T-helper 2 cell (primary cell): ENCODE measurements at regions not wholly inside any gene's neighbourhood (a gene's known extent, or its start where the extent isn't known, plus 50 kb on each side); places are given as distances from the start of the nearest gene placed in this dataset.

Experiments
- DNase-seq, 5 experiments: peaks; one replicate each; pipeline versions ENCODE4 v3.0.0 to v3.0.0-alpha.2; 2012 to 2022

GRCh38 chr12:78599366-78599765, 265.2 kb upstream of the SYT1 start:
- no peak for DNase-seq

DNA sequence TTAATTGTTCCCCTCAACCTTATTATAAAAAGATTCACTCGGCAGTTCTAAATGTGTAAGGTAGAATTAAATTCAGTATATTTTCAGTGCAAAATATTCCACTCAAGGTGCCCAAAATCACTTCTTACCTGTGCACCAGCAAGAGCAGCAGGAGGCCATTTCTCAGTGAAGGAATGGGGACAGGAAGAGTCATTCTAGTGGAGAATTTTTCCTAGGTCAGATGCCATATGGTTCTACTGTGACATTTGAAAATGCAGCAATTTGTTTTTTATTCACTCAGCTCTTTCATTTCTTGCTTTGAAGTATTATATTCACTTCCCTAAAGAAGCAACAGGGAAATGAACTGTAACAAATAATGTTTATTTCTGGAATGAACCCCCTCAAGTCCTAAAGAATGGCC, 264.0 kb upstream of the SYT1 start:
- DNase-seq: no peak

DNA sequence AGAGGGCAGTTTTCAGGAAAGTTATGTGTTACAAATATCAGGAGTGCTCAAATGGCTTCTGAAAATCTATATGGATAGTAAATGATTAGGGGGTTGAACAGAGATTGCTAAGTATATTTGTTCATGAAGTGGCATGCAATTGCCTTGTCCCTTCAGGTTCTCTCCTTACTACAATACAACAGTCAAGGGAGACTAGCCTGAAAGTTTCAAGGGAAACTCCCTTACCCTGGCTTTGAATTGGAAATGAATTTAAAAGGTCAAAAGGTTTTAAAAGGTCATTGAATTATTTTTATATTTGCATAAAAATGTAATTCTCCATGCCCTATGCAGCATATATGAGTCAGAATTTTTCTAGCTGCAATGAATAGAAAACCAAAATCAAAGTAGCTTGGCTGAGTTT, 253.1 kb upstream of the SYT1 start:
- no peak for DNase-seq

DNA sequence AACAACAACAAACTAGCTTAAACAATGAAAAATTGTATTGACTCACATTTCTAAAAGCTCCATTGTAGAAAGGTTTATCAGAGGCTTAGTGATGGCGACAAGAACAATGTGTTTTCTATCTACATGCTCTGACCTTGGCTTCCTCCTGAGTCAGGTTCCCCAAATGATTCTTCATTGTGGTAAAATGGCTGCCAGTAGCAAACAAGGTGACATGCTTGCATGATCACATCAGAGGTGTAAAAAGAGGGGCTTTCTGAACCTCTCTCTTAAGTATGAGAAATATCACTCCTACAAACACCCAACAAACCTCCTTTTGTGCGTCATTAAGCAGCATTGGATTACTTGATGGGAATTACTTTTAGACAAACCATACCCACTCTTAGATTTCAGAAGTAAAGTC, 252.4 kb upstream of the SYT1 start:
- DNase-seq: no peak

DNA sequence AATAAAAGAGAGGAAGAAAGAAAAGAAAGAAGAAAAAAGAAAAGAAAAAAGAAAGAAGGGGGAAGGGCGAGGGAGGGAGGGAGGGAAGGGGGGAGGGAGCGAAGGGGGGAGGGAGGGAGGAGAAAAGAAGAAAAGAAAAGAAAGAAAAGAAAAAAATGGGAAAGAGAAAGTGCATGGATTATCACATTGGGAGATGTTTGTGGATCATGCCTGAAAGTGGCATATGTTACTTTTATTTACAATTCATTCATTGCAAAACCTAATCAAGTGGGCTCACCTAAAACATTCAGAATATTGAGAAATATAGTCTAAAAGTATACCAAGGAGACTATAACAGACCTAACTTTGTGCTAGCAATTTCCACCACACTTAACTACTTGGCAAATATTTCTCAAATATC, 246.9 kb upstream of the SYT1 start:
- no peak for DNase-seq

DNA sequence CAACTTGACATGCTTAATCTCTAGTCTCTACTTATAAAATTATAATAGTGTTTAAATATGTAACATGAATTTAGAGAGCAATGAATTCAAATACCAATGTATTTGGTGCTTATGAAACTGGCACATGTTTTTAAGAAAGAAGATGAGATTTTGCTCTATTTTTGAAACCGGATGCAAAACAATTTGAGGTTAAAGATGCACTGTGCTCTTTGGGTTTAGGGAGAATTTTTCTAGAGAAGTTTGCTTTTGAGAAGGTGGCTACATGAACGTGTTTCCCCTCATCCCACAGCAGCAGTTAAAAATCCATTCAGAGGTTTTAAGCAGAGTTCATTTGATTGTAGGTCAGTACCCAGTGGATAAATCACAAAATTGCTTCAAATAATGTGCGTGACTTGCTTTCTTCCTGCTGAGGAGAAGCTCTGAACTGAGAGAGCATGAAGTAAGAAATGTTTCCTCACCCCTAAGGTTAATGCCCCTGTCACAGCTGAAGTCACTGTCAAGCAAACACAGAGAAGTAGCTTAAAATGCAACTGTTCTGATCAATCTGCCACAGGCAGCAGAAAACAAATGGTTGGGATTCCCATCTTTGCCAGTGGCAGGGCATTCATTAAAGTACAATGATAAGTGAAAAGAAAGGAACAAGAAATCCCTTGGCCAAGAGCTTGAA, 241.9 kb upstream of the SYT1 start:
- no peak for DNase-seq

DNA sequence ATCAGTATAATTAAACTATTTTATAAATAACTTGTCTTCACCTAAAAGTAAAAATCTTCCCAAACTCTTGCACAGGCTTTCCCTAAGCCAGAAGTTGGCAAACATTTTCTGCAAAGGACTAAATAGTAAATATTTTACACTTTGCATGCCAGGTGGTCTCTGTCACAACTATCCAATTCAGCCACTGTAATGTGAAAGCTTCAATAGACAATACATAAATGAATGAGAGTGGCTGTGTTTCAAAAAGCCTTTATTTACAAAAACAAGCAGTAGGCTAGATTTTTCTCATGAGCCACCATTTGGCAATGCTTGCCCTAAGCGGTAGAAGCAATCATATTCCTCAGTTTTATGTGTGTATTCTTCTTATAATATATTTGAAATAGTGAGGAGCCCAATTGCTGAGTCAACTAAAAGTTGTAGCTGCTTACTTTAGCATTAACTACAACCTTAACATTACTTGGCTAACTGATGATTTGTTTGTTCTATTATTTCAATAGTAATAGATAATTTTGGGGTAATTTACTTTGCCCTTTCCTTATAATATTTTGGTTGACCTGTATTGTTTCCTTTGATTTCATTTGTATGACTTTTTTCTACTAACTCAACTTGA, 236.0 kb upstream of the SYT1 start:
- no peak for DNase-seq

DNA sequence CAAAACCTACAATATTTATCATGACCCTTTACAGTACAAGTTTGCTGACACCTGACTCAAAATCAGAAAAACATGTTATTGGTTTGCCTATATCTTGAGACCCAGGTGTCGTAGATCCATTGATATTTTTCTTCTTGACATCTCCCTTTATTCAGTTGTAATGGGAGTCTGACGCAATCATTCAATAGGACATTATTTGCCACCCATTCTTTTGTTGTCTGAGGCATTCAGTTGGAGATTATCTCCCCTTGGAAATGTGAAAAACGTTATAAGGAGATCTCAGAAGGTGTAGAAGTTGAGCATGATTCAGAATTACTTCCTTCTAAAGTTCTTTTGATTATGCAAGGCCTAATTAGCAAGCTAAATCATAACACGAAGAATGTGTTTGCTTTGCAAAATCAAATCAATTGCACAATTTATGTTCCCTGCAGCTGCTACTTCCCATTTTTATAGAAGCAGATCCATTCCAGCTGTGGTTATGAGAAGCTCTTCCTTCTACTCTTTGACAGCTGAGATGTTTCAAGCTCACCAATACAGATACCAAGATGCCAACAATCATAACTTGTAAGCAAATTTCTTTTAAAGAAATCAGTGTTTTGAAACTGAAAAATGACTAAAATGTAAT, 228.2 kb upstream of the SYT1 start:
- no peak for DNase-seq

GRCh38 chr12:78641837-78642423, 222.6 kb upstream of the SYT1 start:
- DNase-seq: no peak

- DNase-seq: no peak
These were observed 218.6 kb upstream of the SYT1 start for GRCh38 chr12:78645956-78646355.

DNA sequence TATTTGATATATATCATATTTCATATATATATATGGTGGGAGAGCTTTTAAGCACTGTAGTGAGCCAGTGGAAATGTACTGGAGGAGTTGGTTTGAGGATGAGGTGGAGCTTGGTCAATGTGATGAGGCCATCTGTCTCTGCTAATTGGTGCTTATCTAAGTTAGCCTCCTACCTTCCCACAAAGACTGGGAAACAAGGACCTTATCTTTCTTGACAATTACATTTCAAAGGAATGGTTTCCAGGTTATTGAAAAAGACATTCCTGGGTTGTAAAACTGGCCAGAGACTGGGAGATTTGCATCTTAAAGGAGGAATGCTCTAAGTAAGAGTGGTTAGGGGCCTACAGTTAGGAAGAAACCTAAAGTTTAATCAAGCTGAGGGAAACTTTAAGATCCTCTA, 212.8 kb upstream of the SYT1 start:
- DNase-seq: no peak

DNA sequence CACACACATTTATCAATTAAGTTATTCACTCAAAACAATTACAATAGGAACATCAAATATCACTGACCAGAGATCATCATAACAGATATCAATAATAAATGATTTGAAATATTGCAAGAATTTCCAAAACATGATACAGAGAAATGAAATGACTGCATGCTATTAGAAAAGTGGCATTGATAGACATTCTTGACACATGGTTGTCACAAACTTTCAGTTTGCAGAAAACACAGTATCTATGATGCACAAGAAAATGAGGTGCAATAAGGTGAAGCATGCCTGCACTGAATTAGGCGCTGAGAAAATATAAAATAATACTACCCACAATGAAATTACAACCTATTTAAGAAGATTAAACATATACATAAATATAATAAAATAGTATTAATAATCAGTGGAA, 198.0 kb upstream of the SYT1 start:
- DNase-seq: no peak

DNA sequence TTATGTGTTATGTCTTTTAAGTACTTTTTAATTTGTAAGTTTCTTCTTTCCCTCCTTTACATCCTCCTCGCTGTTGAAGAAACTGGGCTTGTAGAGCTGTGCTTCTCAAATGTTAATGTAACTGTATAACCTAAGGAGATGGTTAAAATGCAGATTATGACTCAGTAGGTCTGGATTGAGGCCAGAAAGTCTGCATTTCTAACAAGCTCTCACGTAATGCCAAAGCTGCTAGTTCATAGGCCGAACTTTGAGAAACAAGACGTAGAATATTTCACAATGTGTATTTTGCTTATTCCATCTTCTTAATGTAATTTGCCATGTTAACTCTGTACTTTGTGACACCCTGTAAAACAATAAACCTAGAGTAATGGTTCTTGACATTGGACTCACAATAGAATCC, 193.3 kb upstream of the SYT1 start:
- DNase-seq: no peak

DNA sequence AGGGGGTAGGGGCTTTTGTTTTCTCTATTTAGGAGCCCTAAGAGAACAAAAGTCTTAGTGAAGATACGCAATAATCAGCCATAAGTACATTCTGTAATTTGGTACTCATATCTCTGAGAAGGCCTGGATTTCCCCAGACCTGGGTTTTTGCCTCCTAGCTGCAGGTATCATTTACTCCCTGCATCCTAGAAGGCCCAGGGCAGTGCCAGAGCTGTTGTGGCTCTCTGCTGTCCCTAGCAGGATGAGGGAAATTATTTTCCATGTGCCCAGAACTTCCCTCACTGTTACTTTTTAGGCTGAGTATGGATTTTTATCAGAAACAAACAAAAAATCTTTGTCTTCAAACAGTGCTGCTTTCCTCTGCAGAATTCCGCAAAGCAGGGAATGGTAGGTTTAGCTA, 192.5 kb upstream of the SYT1 start:
- no peak for DNase-seq

DNA sequence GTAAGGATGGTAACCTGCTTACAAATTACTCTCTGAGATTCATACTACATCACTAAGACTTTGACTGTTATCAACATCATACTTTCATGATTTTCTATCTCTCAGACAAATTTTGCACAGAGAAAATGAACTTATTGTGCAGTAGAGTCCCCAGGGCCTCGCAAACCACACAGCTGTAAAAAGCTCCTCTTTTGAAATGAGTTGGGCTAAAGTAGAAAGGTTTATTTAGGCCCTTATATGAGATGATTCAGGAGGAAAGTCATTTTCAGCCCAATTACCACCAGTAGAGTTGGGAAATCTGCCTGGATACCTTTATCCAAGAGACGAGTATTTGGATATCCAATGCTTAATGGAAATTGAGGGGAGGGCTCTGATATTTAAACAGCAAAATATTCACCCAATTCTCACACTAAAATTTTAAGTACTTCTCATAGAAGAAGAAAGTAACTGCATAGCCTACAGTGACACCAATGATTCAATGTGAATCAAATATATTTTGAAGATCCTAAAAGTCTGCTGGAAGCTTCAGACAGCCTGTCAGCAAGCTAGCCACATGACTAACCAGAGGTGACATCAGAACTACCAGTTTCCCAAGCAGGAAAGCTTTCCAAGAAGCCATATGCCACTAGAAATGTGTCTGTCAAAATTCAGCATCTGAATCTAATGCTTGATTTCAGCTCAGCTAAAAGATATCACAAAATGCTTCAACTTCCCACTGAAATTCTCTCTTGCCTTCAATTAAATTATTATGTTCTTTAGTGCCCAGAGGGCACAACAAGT, 190.1 kb upstream of the SYT1 start:
- DNase-seq: no peak

- no peak for DNase-seq
These were observed 184.0 kb upstream of the SYT1 start for GRCh38 chr12:78680596-78680995.

DNA sequence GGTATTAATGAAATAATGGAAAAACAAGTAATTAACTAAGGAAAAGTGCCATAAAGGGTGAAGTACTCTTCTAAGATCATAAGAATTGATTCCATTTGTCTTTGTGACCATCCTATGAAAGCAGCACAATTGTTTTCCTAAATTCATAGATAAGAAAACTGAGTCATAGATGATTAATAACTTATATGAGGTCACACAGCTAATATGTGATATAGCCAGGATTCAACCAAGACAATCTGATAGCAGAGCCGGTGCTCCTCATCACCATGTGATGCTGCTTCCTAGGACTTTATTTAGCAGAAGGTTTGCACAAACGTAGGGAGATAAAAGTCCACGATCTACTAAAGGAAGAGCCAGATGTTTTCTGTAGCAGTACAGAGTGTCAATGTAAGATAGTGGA, 181.5 kb upstream of the SYT1 start:
- DNase-seq: no peak

GRCh38 chr12:78683626-78684025, 180.9 kb upstream of the SYT1 start:
- no peak for DNase-seq

- no peak for DNase-seq
These were observed 180.2 kb upstream of the SYT1 start for GRCh38 chr12:78684419-78684818.

DNA sequence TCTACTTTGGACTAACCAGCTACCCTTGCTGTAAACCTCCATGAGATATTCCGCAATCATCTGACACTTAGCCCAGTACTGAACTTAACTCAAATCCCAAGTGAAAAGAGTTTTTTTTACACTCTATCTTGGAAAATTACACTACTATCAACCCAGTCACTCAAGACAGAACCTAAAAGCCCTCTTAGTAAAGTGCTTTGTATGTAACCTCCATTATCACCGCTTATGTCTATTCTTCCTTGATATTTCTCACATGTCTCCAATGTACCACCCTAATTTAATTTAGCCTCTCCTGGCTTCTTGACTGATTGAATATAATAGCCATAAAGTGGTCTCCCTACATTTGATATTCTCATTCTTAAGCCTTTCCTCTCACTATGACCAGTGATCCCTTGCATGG, 168.8 kb upstream of the SYT1 start:
- no peak for DNase-seq

GRCh38 chr12:78696267-78696666, 168.3 kb upstream of the SYT1 start:
- no peak for DNase-seq

DNA sequence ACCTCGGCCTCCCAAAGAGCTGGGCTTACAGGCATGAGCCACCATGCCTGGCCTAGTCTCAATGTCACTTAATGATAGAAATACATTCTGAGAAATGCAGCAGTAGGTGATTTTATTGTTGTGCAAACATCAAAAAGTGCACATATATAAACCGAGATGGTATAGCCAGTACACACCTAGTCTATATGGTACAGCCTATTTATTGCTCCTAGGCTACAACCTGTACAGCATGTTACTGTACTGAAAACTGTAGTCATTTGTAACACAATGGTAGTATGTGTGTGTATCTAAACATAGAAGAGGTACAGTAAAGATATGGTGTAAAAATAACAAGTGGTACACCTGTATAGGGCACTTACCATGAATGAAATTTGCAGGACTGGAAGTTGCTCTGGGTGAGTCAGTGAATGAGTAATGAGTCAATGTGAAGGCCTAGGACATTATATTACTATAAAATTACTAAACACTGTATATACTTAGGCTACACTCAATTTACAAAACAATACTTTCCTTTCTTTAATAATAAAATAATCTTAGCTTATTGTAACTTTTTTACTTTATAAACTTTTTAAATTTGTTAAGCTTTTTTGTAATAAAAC, 166.7 kb upstream of the SYT1 start:
- DNase-seq: no peak

DNA sequence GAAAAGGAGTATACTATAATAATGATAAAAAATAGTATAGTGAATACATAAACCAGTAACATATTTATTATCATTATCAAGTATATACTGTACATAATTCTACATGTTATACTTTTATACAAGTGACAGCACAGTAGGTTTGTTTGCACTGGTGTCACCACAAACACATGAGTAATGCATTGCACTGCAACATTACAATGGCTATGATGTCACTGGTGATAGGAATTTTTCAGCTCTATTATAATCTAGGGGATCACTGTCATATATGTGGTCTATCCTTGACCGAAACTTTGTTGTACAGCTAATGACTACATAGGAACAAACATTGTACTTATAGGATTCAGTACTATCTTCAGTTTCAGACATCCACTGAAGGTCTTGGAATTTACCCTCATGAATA, 165.8 kb upstream of the SYT1 start:
- no peak for DNase-seq
